ENCODE measurements at regions not wholly inside any gene's neighbourhood (a gene's known extent, or its start where the extent isn't known, plus 50 kb on each side); places are given as distances from the start of the nearest gene placed in this dataset.

DNA sequence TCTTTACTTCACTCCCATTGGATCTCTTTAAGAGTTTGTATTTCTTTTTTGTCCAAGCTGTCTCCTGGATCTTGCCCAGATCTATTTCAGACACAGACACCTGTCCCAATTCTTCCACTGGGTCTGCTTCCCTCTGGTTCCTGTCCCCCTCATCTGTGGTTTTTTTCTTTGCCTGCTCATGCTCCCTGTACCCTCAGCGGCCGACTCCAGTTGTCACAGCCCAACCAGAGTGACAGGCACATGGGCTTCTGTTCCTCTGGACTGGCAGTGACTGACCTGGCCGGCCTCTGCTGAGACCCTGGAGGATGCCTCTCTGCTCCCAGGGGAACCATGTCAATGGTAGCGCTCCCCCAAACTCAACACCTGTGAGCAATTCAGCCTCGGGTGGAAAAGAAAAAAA lies 142.6 kb downstream of the WSCD1 start:
- TF ChIP-seq POLR2A (IDR thresholded peaks at IDR 0.05; ENCODE audit: low read depth, low read length): no peak
- TF ChIP-seq, protein P1, sequence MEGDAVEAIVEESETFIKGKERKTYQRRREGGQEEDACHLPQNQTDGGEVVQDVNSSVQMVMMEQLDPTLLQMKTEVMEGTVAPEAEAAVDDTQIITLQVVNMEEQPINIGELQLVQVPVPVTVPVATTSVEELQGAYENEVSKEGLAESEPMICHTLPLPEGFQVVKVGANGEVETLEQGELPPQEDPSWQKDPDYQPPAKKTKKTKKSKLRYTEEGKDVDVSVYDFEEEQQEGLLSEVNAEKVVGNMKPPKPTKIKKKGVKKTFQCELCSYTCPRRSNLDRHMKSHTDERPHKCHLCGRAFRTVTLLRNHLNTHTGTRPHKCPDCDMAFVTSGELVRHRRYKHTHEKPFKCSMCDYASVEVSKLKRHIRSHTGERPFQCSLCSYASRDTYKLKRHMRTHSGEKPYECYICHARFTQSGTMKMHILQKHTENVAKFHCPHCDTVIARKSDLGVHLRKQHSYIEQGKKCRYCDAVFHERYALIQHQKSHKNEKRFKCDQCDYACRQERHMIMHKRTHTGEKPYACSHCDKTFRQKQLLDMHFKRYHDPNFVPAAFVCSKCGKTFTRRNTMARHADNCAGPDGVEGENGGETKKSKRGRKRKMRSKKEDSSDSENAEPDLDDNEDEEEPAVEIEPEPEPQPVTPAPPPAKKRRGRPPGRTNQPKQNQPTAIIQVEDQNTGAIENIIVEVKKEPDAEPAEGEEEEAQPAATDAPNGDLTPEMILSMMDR (IDR thresholded peaks at IDR 0.05; ENCODE audit: extremely low read depth in 1 of 2, insufficient read depth in 1 of 2, low read depth in 1 of 2, low read length in 2 of 2): no peak
- TF ChIP-seq EZH2 (IDR thresholded peaks at IDR 0.05; ENCODE audit: borderline replicate concordance, low read depth, low read length, severe bottlenecking): no peak
- TF ChIP-seq JUN (IDR thresholded peaks at IDR 0.05; ENCODE audit: borderline replicate concordance, insufficient read depth, insufficient read length, low read depth): no peak
- no peak for TF ChIP-seq POLR2AphosphoS5 (IDR thresholded peaks at IDR 0.05; ENCODE audit: insufficient read depth, low read depth, low read length)
- no peak for TF ChIP-seq MYC (IDR thresholded peaks at IDR 0.05; ENCODE audit: low read depth, low read length)
- TF ChIP-seq GATA2 (IDR thresholded peaks at IDR 0.05; ENCODE audit: insufficient read depth, insufficient read length, low read depth, low read length): no peak
- TF ChIP-seq, protein P2, sequence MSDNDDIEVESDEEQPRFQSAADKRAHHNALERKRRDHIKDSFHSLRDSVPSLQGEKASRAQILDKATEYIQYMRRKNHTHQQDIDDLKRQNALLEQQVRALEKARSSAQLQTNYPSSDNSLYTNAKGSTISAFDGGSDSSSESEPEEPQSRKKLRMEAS (IDR thresholded peaks at IDR 0.05; ENCODE audit: insufficient read depth, insufficient read length): no peak
- no peak for TF ChIP-seq FOS (IDR thresholded peaks at IDR 0.05; ENCODE audit: borderline replicate concordance, insufficient read depth, low read length)
